GM19043 (cell line): ENCODE measurements at regions not wholly inside any gene's neighbourhood (a gene's known extent, or its start where the extent isn't known, plus 50 kb on each side); places are given as distances from the start of the nearest gene placed in this dataset.
A peak's percentile ranks its signal among the peaks of the same experiment; 100 is the strongest.
"Not testable (repeated sequence)": the region's sequence is repeated elsewhere in the genome, so short reads cannot be mapped to it uniquely, and the experiment has no call there.

Experiments used
- ATAC-seq: cut with Tn5 transposase; IDR thresholded peaks from one replicate; pipeline ENCODE4 v1.9.1; 2021; ENCODE audit warnings: low read depth; ENCODE audit not compliant: unreplicated experiment

- not testable (repeated sequence) for ATAC-seq
Measured at GRCh38 chr16:31581065-31581464, 53.4 kb downstream of the AHSP start.

- ATAC-seq: not testable (repeated sequence)
Measured at GRCh38 chr16:31601737-31602384, 74.2 kb downstream of the AHSP start.

GRCh38 chr16:31618130-31618529 lies 90.4 kb downstream of the AHSP start:
- no peak for ATAC-seq

GRCh38 chr16:31636433-31636832 lies 108.7 kb downstream of the AHSP start:
- no peak for ATAC-seq

- no peak for ATAC-seq
Measured at GRCh38 chr16:31641279-31641678, 113.6 kb downstream of the AHSP start.

GRCh38 chr16:31655674-31656073 lies 128.0 kb downstream of the AHSP start:
- not testable (repeated sequence) for ATAC-seq

GRCh38 chr16:31664683-31665482 lies 137.2 kb downstream of the AHSP start:
- ATAC-seq: no peak

- ATAC-seq: no peak
Measured at GRCh38 chr16:31674686-31675085, 147.0 kb downstream of the AHSP start.

- no peak for ATAC-seq
Measured at GRCh38 chr16:31676731-31677130, 149.0 kb downstream of the AHSP start.

GRCh38 chr16:31678649-31679325 lies 151.1 kb downstream of the AHSP start:
- ATAC-seq: no peak

GRCh38 chr16:31689331-31689730 lies 161.6 kb downstream of the AHSP start:
- ATAC-seq: not testable (repeated sequence)

GRCh38 chr16:31692338-31692737 lies 164.6 kb downstream of the AHSP start:
- not testable (repeated sequence) for ATAC-seq

- no peak for ATAC-seq
Measured at GRCh38 chr16:31693733-31694132, 166.0 kb downstream of the AHSP start.

GRCh38 chr16:31694461-31694860 lies 166.8 kb downstream of the AHSP start:
- no peak for ATAC-seq

- peak; percentile 46 for ATAC-seq
Measured at GRCh38 chr16:31695667-31696066, 168.0 kb downstream of the AHSP start.

- no peak for ATAC-seq
Measured at GRCh38 chr16:31696968-31697743, 169.5 kb downstream of the AHSP start.

- no peak for ATAC-seq
Measured at GRCh38 chr16:31697744-31698125, 170.0 kb downstream of the AHSP start.

GRCh38 chr16:31698901-31699300 lies 171.2 kb downstream of the AHSP start:
- no peak for ATAC-seq

GRCh38 chr16:31699601-31700000 lies 171.9 kb downstream of the AHSP start:
- ATAC-seq: no peak

GRCh38 chr16:31700200-31700529 lies 172.5 kb downstream of the AHSP start:
- peak; percentile 80 for ATAC-seq
